Mucosa of descending colon (tissue), 3 donors: ENCODE measurements at regions not wholly inside any gene's neighbourhood (a gene's known extent, or its start where the extent isn't known, plus 50 kb on each side); places are given as distances from the start of the nearest gene placed in this dataset.
A peak's percentile ranks its signal among the peaks of the same experiment; 100 is the strongest.

Experiments used
- ATAC-seq: fragments of 200-7000 bp; cut with Tn5 transposase; one replicate; pipeline ENCODE4 v1.9.1; 2020; ENCODE audit warnings: mild to moderate bottlenecking, moderate library complexity
- DNase-seq, 3 donors: peaks; one replicate each; pipeline ENCODE4 v3.0.0-alpha.2; 2020
- H3K36me3 ChIP-seq: fragments of 200-600 bp; one replicate; pipeline ENCODE4 v1.8.0; 2021; ENCODE audit warnings: low read depth, mild to moderate bottlenecking
- H3K4me1 ChIP-seq: fragments of 200-600 bp; one replicate; pipeline ENCODE4 v1.8.0; 2021; ENCODE audit warnings: low read depth, mild to moderate bottlenecking
- H3K4me3 ChIP-seq: fragments of 200-600 bp; one replicate; pipeline ENCODE4 v1.8.0; 2021; ENCODE audit warnings: mild to moderate bottlenecking
- H3K9me3 ChIP-seq: fragments of 200-600 bp; one replicate; pipeline ENCODE4 v1.8.0; 2021; ENCODE audit warnings: mild to moderate bottlenecking
- CTCF ChIP-seq: fragments of 200-600 bp; IDR thresholded peaks from one replicate; pipeline ENCODE4 v1.8.0; 2022; ENCODE audit warnings: antibody characterized with exemption, mild to moderate bottlenecking
- intact Hi-C, 2 donors: fragments of 100-400 bp; cut with DNase I in 1 of 2; cut with micrococcal nuclease in 1 of 2; formaldehyde crosslinking; loops; one replicate each; pipeline versions ENCODE4 v1.11.0 to v1.11.1; 2022; cut with DNase I, micrococcal nuclease
- donor health status: DM: no; HTN: no; CAD: no; lungs with moderate emphysema.
- donor health status: DM: no; HTN: no; CAD: no.
- donor health status: DM: no; HTN: yes; CAD: no.

GRCh38 chr4:147076728-147077127, 131.1 kb upstream of the TTC29 start:
- Histone ChIP-seq H3K4me3 (no peak overlapping the region), H3K9me3 (peaks cover 7% of the 10 kb centered on the region), H3K36me3 (no peaks in the 10 kb centered on the region), H3K4me1 (no peaks in the 10 kb centered on the region)
- no peak for ATAC-seq
- no peak for DNase-seq
- no peak for TF ChIP-seq CTCF
- intact Hi-C loops: no loop called here

GRCh38 chr4:147078362-147078761, 132.7 kb upstream of the TTC29 start:
- Histone ChIP-seq H3K9me3 (no peaks in the 10 kb centered on the region), H3K4me3 (no peak overlapping the region), H3K4me1 (no peaks in the 10 kb centered on the region), H3K36me3 (no peaks in the 10 kb centered on the region)
- DNase-seq (no peak), ATAC-seq (no peak)
- no peak for TF ChIP-seq CTCF
- intact Hi-C loops: no loop called here

- TF ChIP-seq CTCF: no peak
- intact Hi-C loops: no loop called here
- Histone ChIP-seq H3K9me3 (no peaks in the 10 kb centered on the region), H3K4me3 (no peak overlapping the region), H3K4me1 (no peaks in the 10 kb centered on the region), H3K36me3 (no peaks in the 10 kb centered on the region)
- DNase-seq (peak in 1 of 3 donors; percentile 3), ATAC-seq (no peak)
These were observed 133.4 kb upstream of the TTC29 start for GRCh38 chr4:147078875-147079658.

- ATAC-seq (no peak), DNase-seq (no peak)
- H3K4me1 ChIP-seq: no peaks in the 10 kb centered on the region
- no peaks in the 10 kb centered on the region for H3K9me3 ChIP-seq
- H3K4me3 ChIP-seq: no peak overlapping the region
- H3K36me3 ChIP-seq: no peaks in the 10 kb centered on the region
- no peak for TF ChIP-seq CTCF
- intact Hi-C loops: no loop called here
These were observed 139.2 kb upstream of the TTC29 start for GRCh38 chr4:147084861-147085260.

GRCh38 chr4:147085781-147086180, 140.1 kb upstream of the TTC29 start:
- no peak for TF ChIP-seq CTCF
- ATAC-seq: no peak
- H3K36me3 ChIP-seq: no peaks in the 10 kb centered on the region
- no peaks in the 10 kb centered on the region for H3K9me3 ChIP-seq
- intact Hi-C loops: no loop called here
- no peaks in the 10 kb centered on the region for H3K4me1 ChIP-seq
- DNase-seq: no peak
- H3K4me3 ChIP-seq: no peak overlapping the region
